ENCODE measurements at regions not wholly inside any gene's neighbourhood (a gene's known extent, or its start where the extent isn't known, plus 50 kb on each side); places are given as distances from the start of the nearest gene placed in this dataset.
"Not testable (repeated sequence)": the region's sequence is repeated elsewhere in the genome, so short reads cannot be mapped to it uniquely, and the experiment has no call there.

- TF ChIP-seq JUND (IDR thresholded peaks at IDR 0.05; ENCODE audit: low read depth): no peak
- in situ Hi-C loops (cut with HindIII; ENCODE audit: low pct_unique_long_range_greater_than_20kb, low sequenced_read_pairs): no loop called here
- DNase-seq (ENCODE audit: low read depth in 1 of 2, low spot score in 1 of 2): no peak
These were observed 602.5 kb upstream of the RGMB start for GRCh38 chr5:98170994-98171393.

- no peak for TF ChIP-seq JUND (IDR thresholded peaks at IDR 0.05; ENCODE audit: low read depth)
- no peak for DNase-seq (ENCODE audit: low read depth in 1 of 2, low spot score in 1 of 2)
- in situ Hi-C loops (cut with HindIII; ENCODE audit: low pct_unique_long_range_greater_than_20kb, low sequenced_read_pairs): no loop called here
These were observed 600.1 kb upstream of the RGMB start for GRCh38 chr5:98173334-98173733.

GRCh38 chr5:98175474-98175873, 598.0 kb upstream of the RGMB start:
- in situ Hi-C loops (cut with HindIII; ENCODE audit: low pct_unique_long_range_greater_than_20kb, low sequenced_read_pairs): no loop called here
- TF ChIP-seq JUND (IDR thresholded peaks at IDR 0.05; ENCODE audit: low read depth): no peak
- DNase-seq (ENCODE audit: low read depth in 1 of 2, low spot score in 1 of 2): no peak

GRCh38 chr5:98179791-98180755, 593.4 kb upstream of the RGMB start:
- peak in 1 of 2 experiments; percentile 13 for DNase-seq (ENCODE audit: low read depth in 1 of 2, low spot score in 1 of 2)
- no peak for TF ChIP-seq JUND (IDR thresholded peaks at IDR 0.05; ENCODE audit: low read depth)
- in situ Hi-C loops (cut with HindIII; ENCODE audit: low pct_unique_long_range_greater_than_20kb, low sequenced_read_pairs): no loop called here

- no peak for TF ChIP-seq JUND (IDR thresholded peaks at IDR 0.05; ENCODE audit: low read depth)
- in situ Hi-C loops (cut with HindIII; ENCODE audit: low pct_unique_long_range_greater_than_20kb, low sequenced_read_pairs): no loop called here
- no peak for DNase-seq (ENCODE audit: low read depth in 1 of 2, low spot score in 1 of 2)
These were observed 587.3 kb upstream of the RGMB start for GRCh38 chr5:98186128-98186527.

- in situ Hi-C loops (cut with HindIII; ENCODE audit: low pct_unique_long_range_greater_than_20kb, low sequenced_read_pairs): no loop called here
- DNase-seq (ENCODE audit: low read depth in 1 of 2, low spot score in 1 of 2): no peak
These were observed 585.5 kb upstream of the RGMB start for GRCh38 chr5:98187945-98188344.

GRCh38 chr5:98190344-98190743, 583.1 kb upstream of the RGMB start:
- DNase-seq (ENCODE audit: low read depth in 1 of 2, low spot score in 1 of 2); in situ Hi-C loops (cut with HindIII; ENCODE audit: low pct_unique_long_range_greater_than_20kb, low sequenced_read_pairs): not testable (repeated sequence)

More at GRCh38 chr5:98187945-98188344, 585.5 kb upstream of the RGMB start:
- TF ChIP-seq JUND (IDR thresholded peaks at IDR 0.05; ENCODE audit: low read depth): no peak

- TF ChIP-seq JUND (IDR thresholded peaks at IDR 0.05; ENCODE audit: low read depth): no peak
- DNase-seq (ENCODE audit: low read depth in 1 of 2, low spot score in 1 of 2): no peak
- in situ Hi-C loops (cut with HindIII; ENCODE audit: low pct_unique_long_range_greater_than_20kb, low sequenced_read_pairs): no loop called here
These were observed 579.3 kb upstream of the RGMB start for GRCh38 chr5:98193921-98194760.

GRCh38 chr5:98200726-98201541, 572.5 kb upstream of the RGMB start:
- no peak for TF ChIP-seq JUND (IDR thresholded peaks at IDR 0.05; ENCODE audit: low read depth)
- in situ Hi-C loops (cut with HindIII; ENCODE audit: low pct_unique_long_range_greater_than_20kb, low sequenced_read_pairs): no loop called here
- no peak for DNase-seq (ENCODE audit: low read depth in 1 of 2, low spot score in 1 of 2)

- DNase-seq (ENCODE audit: low read depth in 1 of 2, low spot score in 1 of 2): no peak
- in situ Hi-C loops (cut with HindIII; ENCODE audit: low pct_unique_long_range_greater_than_20kb, low sequenced_read_pairs): no loop called here
- TF ChIP-seq JUND (IDR thresholded peaks at IDR 0.05; ENCODE audit: low read depth): no peak
These were observed 568.7 kb upstream of the RGMB start for GRCh38 chr5:98204798-98205197.

- no peak for TF ChIP-seq JUND (IDR thresholded peaks at IDR 0.05; ENCODE audit: low read depth)
- DNase-seq (ENCODE audit: low read depth in 1 of 2, low spot score in 1 of 2): no peak
- in situ Hi-C loops (cut with HindIII; ENCODE audit: low pct_unique_long_range_greater_than_20kb, low sequenced_read_pairs): no loop called here
These were observed 567.6 kb upstream of the RGMB start for GRCh38 chr5:98205691-98206461.

Data from T47D (cell line).